Myocyte (in vitro differentiated cells): ENCODE measurements at regions not wholly inside any gene's neighbourhood (a gene's known extent, or its start where the extent isn't known, plus 50 kb on each side); places are given as distances from the start of the nearest gene placed in this dataset.

Experiments used
- DNase-seq: peaks from one replicate; pipeline ENCODE4 v3.0.0-alpha.2; 2012; ENCODE audit warnings: low read depth

- no peak for DNase-seq
These were observed 204.3 kb upstream of the GRIK3 start for GRCh38 chr1:37238364-37239224.

- no peak for DNase-seq
These were observed 205.0 kb upstream of the GRIK3 start for GRCh38 chr1:37239225-37239740.

- DNase-seq = no peak
These were observed 206.6 kb upstream of the GRIK3 start for GRCh38 chr1:37240897-37241296.

- no peak for DNase-seq
These were observed 208.2 kb upstream of the GRIK3 start for GRCh38 chr1:37242501-37242900.

- no peak for DNase-seq
These were observed 209.2 kb upstream of the GRIK3 start for GRCh38 chr1:37243368-37244082.

GRCh38 chr1:37244083-37244480 lies 209.8 kb upstream of the GRIK3 start:
- DNase-seq = no peak

GRCh38 chr1:37244815-37245214 lies 210.5 kb upstream of the GRIK3 start:
- no peak for DNase-seq

GRCh38 chr1:37246631-37247030 lies 212.3 kb upstream of the GRIK3 start:
- no peak for DNase-seq

GRCh38 chr1:37250371-37250770 lies 216.1 kb upstream of the GRIK3 start:
- no peak for DNase-seq

GRCh38 chr1:37255136-37255795 lies 219.1 kb upstream of the ZC3H12A start:
- no peak for DNase-seq

- no peak for DNase-seq
These were observed 218.5 kb upstream of the ZC3H12A start for GRCh38 chr1:37255868-37256267.

GRCh38 chr1:37257646-37258045 lies 216.7 kb upstream of the ZC3H12A start:
- no peak for DNase-seq

GRCh38 chr1:37258068-37258467 lies 216.3 kb upstream of the ZC3H12A start:
- DNase-seq = no peak

GRCh38 chr1:37259019-37259418 lies 215.4 kb upstream of the ZC3H12A start:
- DNase-seq = no peak

- DNase-seq = no peak
These were observed 213.3 kb upstream of the ZC3H12A start for GRCh38 chr1:37261129-37261528.

- no peak for DNase-seq
These were observed 211.8 kb upstream of the ZC3H12A start for GRCh38 chr1:37262439-37263170.

- no peak for DNase-seq
These were observed 209.2 kb upstream of the ZC3H12A start for GRCh38 chr1:37265156-37265555.

GRCh38 chr1:37265786-37266667 lies 208.4 kb upstream of the ZC3H12A start:
- DNase-seq = no peak

- DNase-seq = no peak
These were observed 207.1 kb upstream of the ZC3H12A start for GRCh38 chr1:37267111-37267835.
